ENCODE measurements at regions not wholly inside any gene's neighbourhood (a gene's known extent, or its start where the extent isn't known, plus 50 kb on each side); places are given as distances from the start of the nearest gene placed in this dataset.

DNA sequence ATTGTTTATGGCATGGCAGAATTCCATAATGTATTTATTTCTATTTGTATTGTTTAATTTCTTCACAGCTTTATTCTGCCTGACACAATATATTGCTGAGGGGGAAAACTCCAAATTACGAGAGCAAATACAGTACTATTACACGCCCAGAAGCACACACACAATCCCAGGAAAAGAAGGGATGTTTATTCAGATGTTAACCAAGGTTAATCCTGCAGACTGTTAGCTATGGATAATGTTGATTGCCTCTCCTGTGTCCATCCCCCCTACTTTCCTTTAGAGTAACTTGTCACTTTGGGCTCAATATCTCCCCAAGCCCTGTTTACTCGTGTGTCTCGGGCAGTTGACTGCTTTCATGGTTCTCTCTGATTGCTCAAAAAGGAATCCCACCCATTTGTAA is 84.2 kb upstream of the ERCC6L2 start:
- Histone ChIP-seq H3K27me3 (replicated peaks in 1 of 2; ENCODE audit: control insufficient read depth in 2 of 2, insufficient read depth in 2 of 2, low read length in 1 of 2) (no peaks in the 10 kb centered on the region; a peak in 2 of 4 replicates), H3K79me2 (ENCODE audit: control insufficient read depth, insufficient read depth, low read length) (no peaks in the 10 kb centered on the region), H3K9me3 (replicated peaks; ENCODE audit: control insufficient read depth, insufficient read depth, low read length) (no peaks in the 10 kb centered on the region), H3K36me3 (ENCODE audit: control insufficient read depth in 2 of 2, insufficient read depth in 2 of 2, low read length in 1 of 2) (no peaks in the 10 kb centered on the region), H3K4me1 (ENCODE audit: control insufficient read depth, insufficient read depth, low read length) (no peaks in the 10 kb centered on the region), H3K4me3 (no peak overlapping the region), H2AFZ (ENCODE audit: control insufficient read depth, low read depth, low read length) (no peak overlapping the region), H3K27ac (ENCODE audit: control insufficient read depth, insufficient read depth) (no peak overlapping the region), H4K20me1 (ENCODE audit: control insufficient read depth, insufficient read depth) (no peaks in the 10 kb centered on the region), H3K4me2 (ENCODE audit: control insufficient read depth, insufficient read depth) (no peak overlapping the region), H3K9ac (ENCODE audit: control insufficient read depth, insufficient read depth, low read length) (no peak overlapping the region)
- SMC1A ChIA-PET (ENCODE audit: uncharacterized antibody, unreplicated experiment), result interaction anchor here (1.2 kb wide), 1 partner anchor 9 kb away, joined by 3 read pairs; no protein-coding TSS in a partner anchor
- ATAC-seq (no peak), FAIRE-seq (no peak), DNase-seq (ENCODE audit: low read depth, low spot score) (no peak)
- RAD21 ChIA-PET (ENCODE audit: unreplicated experiment), result no interaction called here
- POLR2A ChIA-PET, result no interaction called here
- TF ChIP-seq NFIC (IDR thresholded peaks at IDR 0.05; ENCODE audit: low read depth, low read length) (no peak), BMI1 (IDR thresholded peaks at IDR 0.05; ENCODE audit: borderline replicate concordance) (no peak), STAT1 (conservative IDR thresholded peaks at IDR 0.05) (no peak), PAX5 (IDR thresholded peaks at IDR 0.05; ENCODE audit: borderline replicate concordance, low read depth, low read length) (no peak), ZNF207 (IDR thresholded peaks at IDR 0.05; ENCODE audit: borderline replicate concordance) (no peak)
- TF ChIP-seq, protein P1, sequence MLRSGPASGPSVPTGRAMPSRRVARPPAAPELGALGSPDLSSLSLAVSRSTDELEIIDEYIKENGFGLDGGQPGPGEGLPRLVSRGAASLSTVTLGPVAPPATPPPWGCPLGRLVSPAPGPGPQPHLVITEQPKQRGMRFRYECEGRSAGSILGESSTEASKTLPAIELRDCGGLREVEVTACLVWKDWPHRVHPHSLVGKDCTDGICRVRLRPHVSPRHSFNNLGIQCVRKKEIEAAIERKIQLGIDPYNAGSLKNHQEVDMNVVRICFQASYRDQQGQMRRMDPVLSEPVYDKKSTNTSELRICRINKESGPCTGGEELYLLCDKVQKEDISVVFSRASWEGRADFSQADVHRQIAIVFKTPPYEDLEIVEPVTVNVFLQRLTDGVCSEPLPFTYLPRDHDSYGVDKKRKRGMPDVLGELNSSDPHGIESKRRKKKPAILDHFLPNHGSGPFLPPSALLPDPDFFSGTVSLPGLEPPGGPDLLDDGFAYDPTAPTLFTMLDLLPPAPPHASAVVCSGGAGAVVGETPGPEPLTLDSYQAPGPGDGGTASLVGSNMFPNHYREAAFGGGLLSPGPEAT (IDR thresholded peaks at IDR 0.05; ENCODE audit: low read depth), result no peak
- TF ChIP-seq, protein P2, sequence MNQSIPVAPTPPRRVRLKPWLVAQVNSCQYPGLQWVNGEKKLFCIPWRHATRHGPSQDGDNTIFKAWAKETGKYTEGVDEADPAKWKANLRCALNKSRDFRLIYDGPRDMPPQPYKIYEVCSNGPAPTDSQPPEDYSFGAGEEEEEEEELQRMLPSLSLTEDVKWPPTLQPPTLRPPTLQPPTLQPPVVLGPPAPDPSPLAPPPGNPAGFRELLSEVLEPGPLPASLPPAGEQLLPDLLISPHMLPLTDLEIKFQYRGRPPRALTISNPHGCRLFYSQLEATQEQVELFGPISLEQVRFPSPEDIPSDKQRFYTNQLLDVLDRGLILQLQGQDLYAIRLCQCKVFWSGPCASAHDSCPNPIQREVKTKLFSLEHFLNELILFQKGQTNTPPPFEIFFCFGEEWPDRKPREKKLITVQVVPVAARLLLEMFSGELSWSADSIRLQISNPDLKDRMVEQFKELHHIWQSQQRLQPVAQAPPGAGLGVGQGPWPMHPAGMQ (IDR thresholded peaks at IDR 0.05; ENCODE audit: borderline replicate concordance), result no peak
- CTCF ChIA-PET, result no interaction called here
- intact Hi-C loops (cut with micrococcal nuclease; ENCODE audit: unreplicated experiment), result no loop called here
- 11% methylated on average over 4 of the region's 4 CpGs for WGBS (ENCODE audit: insufficient coverage, insufficient replicate concordance, low lambda C conversion rate, missing lambda C conversion rate)
- in situ Hi-C loops (cut with MboI), result no loop called here
- no TSS peak for BruUV-seq (replicated peaks)
